HEK293T (cell line): ENCODE measurements at regions not wholly inside any gene's neighbourhood (a gene's known extent, or its start where the extent isn't known, plus 50 kb on each side); places are given as distances from the start of the nearest gene placed in this dataset.

Experiments used
- CTCF ChIA-PET: fragments of 350-600 bp; formaldehyde crosslinking; extraction: SDS; loops from one replicate; lab custom pipeline; 2021; ENCODE audit warnings: antibody characterized with exemption, inconsistent platforms; lab: Yijun Ruan, JAX
- POLR2A ChIA-PET: fragments of 350-600 bp; formaldehyde crosslinking; extraction: SDS; loops from one replicate; lab custom pipeline; 2020; ENCODE audit warnings: antibody characterized with exemption, inconsistent platforms; lab: Yijun Ruan, JAX
- DNase-seq: peaks from one replicate; pipeline ENCODE4 v3.0.0; 2012; ENCODE audit warnings: mixed read lengths; ENCODE audit errors: extremely low spot score
- ARNT ChIP-seq: fragments of 450-650 bp; IDR thresholded peaks from 2 replicates; pipeline ENCODE4 v1.6.1; 2017; ENCODE audit warnings: mild to moderate bottlenecking
- BHLHE40 ChIP-seq: fragments of 450-650 bp; IDR thresholded peaks from 2 replicates; pipeline ENCODE4 v1.6.1; 2016; ENCODE audit warnings: mild to moderate bottlenecking, moderate library complexity, borderline replicate concordance
- CTBP1 ChIP-seq: fragments of 450-650 bp; IDR thresholded peaks from 2 replicates; pipeline ENCODE4 v1.6.1; 2016; ENCODE audit warnings: borderline replicate concordance
- ELF4 ChIP-seq: fragments of 450-650 bp; IDR thresholded peaks from 2 replicates; pipeline ENCODE4 v1.6.1; 2017; ENCODE audit warnings: antibody characterized with exemption
- FOXA1 ChIP-seq: fragments of 450-650 bp; IDR thresholded peaks from 2 replicates; pipeline ENCODE4 v1.6.1; 2016; ENCODE audit warnings: mild to moderate bottlenecking
- FOXK2 ChIP-seq: fragments of 450-650 bp; IDR thresholded peaks from 2 replicates; pipeline ENCODE4 v1.6.1; 2016; ENCODE audit warnings: mild to moderate bottlenecking
- FOXM1 ChIP-seq: fragments of 450-650 bp; IDR thresholded peaks from 2 replicates; pipeline ENCODE4 v1.6.1; 2017; ENCODE audit warnings: mild to moderate bottlenecking, borderline replicate concordance
- HDGF ChIP-seq: fragments of 450-650 bp; IDR thresholded peaks from 2 replicates; pipeline ENCODE4 v1.6.1; 2017; ENCODE audit warnings: antibody characterized with exemption, borderline replicate concordance
- L3MBTL2 ChIP-seq: fragments of 450-650 bp; conservative IDR thresholded peaks from 2 replicates; pipeline ENCODE4 v1.6.1; 2016; ENCODE audit warnings: mild to moderate bottlenecking
- LEF1 ChIP-seq: fragments of 450-650 bp; IDR thresholded peaks from 2 replicates; pipeline ENCODE4 v1.6.1; 2017; ENCODE audit warnings: mild to moderate bottlenecking, borderline replicate concordance
- NFRKB ChIP-seq: fragments of 450-650 bp; IDR thresholded peaks from 2 replicates; pipeline ENCODE4 v1.6.1; 2016; ENCODE audit warnings: mild to moderate bottlenecking, moderate library complexity
- SP1 ChIP-seq: fragments of 450-650 bp; IDR thresholded peaks from 2 replicates; pipeline ENCODE4 v1.6.1; 2017
- SUZ12 ChIP-seq: fragments of 450-650 bp; IDR thresholded peaks from 2 replicates; pipeline ENCODE4 v1.6.1; 2016; ENCODE audit warnings: mild to moderate bottlenecking
- TARDBP ChIP-seq: fragments of 450-650 bp; IDR thresholded peaks from 2 replicates; pipeline ENCODE4 v1.6.1; 2016
- ZNF384 ChIP-seq: fragments of 450-650 bp; IDR thresholded peaks from 2 replicates; pipeline ENCODE4 v1.6.1; 2016
- TF ChIP-seq, protein P1 (sequence below): fragments of 450-650 bp; IDR thresholded peaks from 2 replicates; pipeline ENCODE4 v1.6.1; 2016

DNA sequence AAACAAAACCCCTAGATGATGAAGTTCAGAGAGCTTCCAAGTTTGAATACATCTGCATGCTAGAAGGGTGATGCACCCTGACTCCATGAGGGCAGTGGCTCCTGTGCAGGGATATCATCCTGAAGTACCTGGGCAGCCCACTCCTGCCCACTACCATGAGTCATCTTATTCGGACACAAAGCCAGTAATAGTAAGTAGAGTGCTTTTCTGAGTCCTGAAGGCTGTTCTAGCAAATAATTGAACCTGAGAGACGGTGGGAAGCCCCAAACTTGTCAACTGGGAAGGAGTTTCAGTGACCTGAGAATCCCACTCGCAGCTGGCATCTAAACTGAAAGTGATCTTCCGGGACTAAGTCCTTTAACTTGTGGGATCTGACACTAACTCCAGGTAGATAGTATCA lies 152.9 kb upstream of the COL21A1 start:
- CTCF ChIA-PET, result no interaction called here
- POLR2A ChIA-PET, result no interaction called here
- DNase-seq, result no peak
- TF ChIP-seq FOXA1, result no peak
- no peak for TF ChIP-seq LEF1
- TF ChIP-seq ZNF384, result no peak
- TF ChIP-seq ELF4, result no peak
- no peak for TF ChIP-seq HDGF
- TF ChIP-seq ARNT, result no peak
- TF ChIP-seq SUZ12, result no peak
- TF ChIP-seq, protein P1, sequence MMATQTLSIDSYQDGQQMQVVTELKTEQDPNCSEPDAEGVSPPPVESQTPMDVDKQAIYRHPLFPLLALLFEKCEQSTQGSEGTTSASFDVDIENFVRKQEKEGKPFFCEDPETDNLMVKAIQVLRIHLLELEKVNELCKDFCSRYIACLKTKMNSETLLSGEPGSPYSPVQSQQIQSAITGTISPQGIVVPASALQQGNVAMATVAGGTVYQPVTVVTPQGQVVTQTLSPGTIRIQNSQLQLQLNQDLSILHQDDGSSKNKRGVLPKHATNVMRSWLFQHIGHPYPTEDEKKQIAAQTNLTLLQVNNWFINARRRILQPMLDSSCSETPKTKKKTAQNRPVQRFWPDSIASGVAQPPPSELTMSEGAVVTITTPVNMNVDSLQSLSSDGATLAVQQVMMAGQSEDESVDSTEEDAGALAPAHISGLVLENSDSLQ, result no peak
- no peak for TF ChIP-seq BHLHE40
- no peak for TF ChIP-seq FOXK2
- no peak for TF ChIP-seq SP1
- TF ChIP-seq NFRKB, result no peak
- TF ChIP-seq L3MBTL2, result no peak
- no peak for TF ChIP-seq CTBP1
- no peak for TF ChIP-seq FOXM1
- TF ChIP-seq TARDBP, result no peak

DNA sequence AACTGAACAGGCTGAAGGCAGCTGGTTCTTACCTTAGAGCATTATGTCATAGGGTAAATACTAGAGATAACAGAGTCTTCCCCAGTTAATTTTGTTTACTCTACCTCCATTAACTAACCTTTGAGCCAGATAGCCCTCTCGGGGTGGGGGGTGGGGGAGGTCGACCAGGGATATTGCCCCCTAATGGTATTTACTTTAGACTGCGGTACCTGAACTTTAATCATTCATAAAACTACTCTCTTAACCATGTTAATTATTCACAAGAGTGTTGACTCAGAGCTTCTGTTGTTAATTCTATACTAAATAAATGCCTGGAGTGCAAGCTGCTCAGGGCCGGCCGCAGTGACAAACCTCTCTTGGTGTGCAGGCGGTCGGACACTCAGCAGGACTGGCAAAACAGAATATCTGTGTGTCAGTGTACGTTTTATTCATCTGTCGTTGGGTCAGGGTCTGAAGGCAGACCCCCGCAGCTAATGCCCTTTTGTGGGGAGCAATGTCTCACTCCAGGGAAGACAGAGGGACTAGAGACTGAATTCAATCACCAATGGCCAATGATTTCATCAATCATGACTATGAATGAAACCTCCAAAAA lies 152.4 kb upstream of the COL21A1 start:
- POLR2A ChIA-PET, result interaction anchor here (0.7 kb wide), 1 partner anchor 11 kb away, joined by 4 read pairs; no protein-coding TSS in a partner anchor
- CTCF ChIA-PET, result interaction anchor here (0.6 kb wide), 1 partner anchor 131 kb away, joined by 6 read pairs; no protein-coding TSS in a partner anchor
- TF ChIP-seq TARDBP (no peak), FOXM1 (no peak), FOXK2 (no peak), NFRKB (no peak), CTBP1 (no peak), L3MBTL2 (no peak), SUZ12 (no peak), LEF1 (no peak), BHLHE40 (no peak), HDGF (no peak), FOXA1 (no peak), ELF4 (no peak)
- TF ChIP-seq, protein P1, result no peak
- no peak for DNase-seq

DNA sequence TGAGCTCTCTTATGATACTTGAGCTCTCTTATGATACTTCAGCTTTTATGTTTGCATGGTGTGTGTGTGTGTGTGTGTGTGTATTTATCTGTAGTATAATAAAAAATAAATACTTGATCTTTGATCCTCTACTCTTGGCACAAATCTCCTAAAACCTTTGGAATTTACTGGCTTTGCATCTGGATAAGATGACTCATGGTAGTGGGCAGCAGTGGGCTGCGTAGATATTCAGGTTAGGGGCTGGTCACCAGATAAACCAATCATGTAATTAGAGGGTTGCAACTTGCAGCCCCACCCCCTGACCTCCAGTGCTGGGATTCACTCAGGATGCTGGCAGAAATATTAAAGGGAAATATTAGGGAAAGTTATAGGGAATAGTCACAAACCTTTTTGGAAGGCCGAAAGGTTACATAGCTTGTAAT lies 151.9 kb upstream of the COL21A1 start:
- ChIA-PET CTCF (interaction anchor here (0.6 kb wide), 1 partner anchor 131 kb away, joined by 6 read pairs; no protein-coding TSS in a partner anchor), POLR2A (interaction anchor here (0.7 kb wide), 1 partner anchor 11 kb away, joined by 4 read pairs; no protein-coding TSS in a partner anchor)
- no peak for DNase-seq
- no peak for TF ChIP-seq NFRKB
- TF ChIP-seq FOXA1, result no peak
- no peak for TF ChIP-seq HDGF
- no peak for TF ChIP-seq L3MBTL2
- TF ChIP-seq, protein P1, result no peak
- no peak for TF ChIP-seq FOXK2
- TF ChIP-seq LEF1, result no peak

DNA sequence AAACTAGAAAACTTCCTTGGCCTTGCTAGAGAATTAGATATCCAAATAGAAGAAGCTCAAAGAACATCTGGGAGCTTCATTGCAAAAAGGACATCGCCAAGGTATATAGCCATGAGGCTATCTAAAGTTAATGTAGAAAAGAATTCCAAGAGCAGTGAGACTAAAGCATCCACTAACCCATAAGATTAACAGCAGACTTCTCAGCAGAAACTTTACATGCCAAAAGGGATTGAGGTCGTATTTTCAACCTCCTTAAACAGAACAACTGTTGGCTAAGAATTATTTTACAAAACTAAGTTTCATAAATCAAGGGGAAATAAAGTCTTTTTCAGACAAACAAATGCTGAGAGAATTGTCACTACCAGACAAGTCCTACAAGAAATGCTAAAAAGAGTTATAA lies 149.1 kb upstream of the COL21A1 start:
- CTCF ChIA-PET, result no interaction called here
- DNase-seq, result no peak
- TF ChIP-seq FOXA1, result no peak
- TF ChIP-seq TARDBP, result no peak
- no peak for TF ChIP-seq ZNF384
- no peak for TF ChIP-seq L3MBTL2
- TF ChIP-seq FOXK2, result no peak
- TF ChIP-seq ELF4, result no peak
- no peak for TF ChIP-seq FOXM1
- POLR2A ChIA-PET, result no interaction called here

DNA sequence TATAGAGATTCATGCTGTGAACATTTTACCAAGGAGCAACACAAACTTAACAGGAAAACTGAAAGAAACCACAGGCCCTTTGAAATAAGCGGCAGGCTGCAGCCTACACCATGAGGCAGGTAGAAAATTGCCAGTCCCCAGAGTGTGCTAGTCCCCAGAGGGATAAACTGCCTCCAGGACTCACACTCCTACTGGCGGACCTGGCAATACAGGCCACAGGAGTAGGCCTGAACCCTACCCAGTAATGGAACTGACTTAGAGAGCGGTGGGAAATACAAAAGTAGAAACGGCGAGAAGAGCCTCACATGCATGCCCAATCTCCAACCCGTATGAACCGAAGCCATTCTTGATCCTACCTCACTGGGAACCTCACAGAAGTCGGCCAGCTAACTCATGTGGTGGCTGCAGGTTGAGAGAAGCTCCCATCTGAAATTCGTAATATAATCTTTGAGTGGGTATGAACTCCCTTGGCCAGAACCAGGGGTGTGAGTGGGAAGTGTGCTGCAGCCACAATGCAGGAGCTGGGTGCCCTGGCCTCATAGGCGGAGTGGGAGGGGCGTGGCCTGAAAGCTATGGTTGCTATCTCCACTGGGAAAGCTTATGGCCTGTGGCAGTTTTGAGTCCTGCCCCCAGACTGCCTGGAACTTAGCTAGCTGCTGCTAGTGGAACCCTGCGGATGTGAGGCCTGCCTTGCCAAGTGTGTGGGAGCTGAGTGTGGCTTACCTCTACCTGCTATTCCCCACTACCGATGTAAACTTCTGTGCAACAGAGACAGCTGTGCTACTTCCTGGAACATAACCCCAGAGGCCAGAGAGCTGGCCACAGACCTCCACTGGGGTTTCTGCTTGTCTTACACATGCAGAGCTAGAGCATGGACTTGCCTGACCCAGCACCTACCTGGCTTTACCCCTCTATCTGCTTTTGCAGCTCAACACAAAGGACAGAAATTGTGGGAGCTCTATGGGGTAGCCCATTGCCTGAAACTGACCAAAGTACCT lies 146.5 kb upstream of the COL21A1 start:
- ChIA-PET CTCF (interaction anchor here (0.6 kb wide), 1 partner anchor 1679 kb away, joined by 4 read pairs; no protein-coding TSS in a partner anchor), POLR2A (no interaction called here)
- TF ChIP-seq FOXK2, result no peak
- TF ChIP-seq SP1, result no peak
- TF ChIP-seq, protein P1, result no peak
- TF ChIP-seq ZNF384, result no peak
- TF ChIP-seq LEF1, result no peak
- no peak for TF ChIP-seq SUZ12
- DNase-seq, result no peak
